Activated naive CD8-positive, alpha-beta T cell treated with anti-CD3 and anti-CD28 coated beads for 36 hours (primary cell): ENCODE measurements at regions not wholly inside any gene's neighbourhood (a gene's known extent, or its start where the extent isn't known, plus 50 kb on each side); places are given as distances from the start of the nearest gene placed in this dataset.

Source experiments
- DNase-seq: peaks from one replicate; pipeline ENCODE4 v3.0.0; 2021
- H3K27ac Mint-ChIP-seq: one replicate; pipeline ENCODE4 v1.8.0; 2022; ENCODE audit warnings: mild to moderate bottlenecking, moderate library complexity, mixed read lengths
- H3K27me3 Mint-ChIP-seq: one replicate; pipeline ENCODE4 v1.8.0; 2022; ENCODE audit warnings: mild to moderate bottlenecking, mixed read lengths
- H3K36me3 Mint-ChIP-seq: one replicate; pipeline ENCODE4 v1.8.0; 2021; ENCODE audit warnings: mild to moderate bottlenecking, mixed read lengths
- H3K4me1 Mint-ChIP-seq: one replicate; pipeline ENCODE4 v1.8.0; 2021; ENCODE audit warnings: mixed read lengths
- H3K4me3 Mint-ChIP-seq: one replicate; pipeline ENCODE4 v1.8.0; 2022; ENCODE audit warnings: mild to moderate bottlenecking, moderate library complexity, mixed read lengths
- H3K9me3 Mint-ChIP-seq: one replicate; pipeline ENCODE4 v1.8.0; 2022; ENCODE audit warnings: mixed read lengths

- Mint-ChIP-seq H3K4me3 (no peak overlapping the region), H3K9me3 (no peaks in the 10 kb centered on the region), H3K36me3 (no peaks in the 10 kb centered on the region), H3K27me3 (peaks cover 22% of the 10 kb centered on the region), H3K4me1 (no peaks in the 10 kb centered on the region), H3K27ac (no peak overlapping the region)
- DNase-seq = no peak
Measured at GRCh38 chr2:104664672-104665071, 189.2 kb upstream of the POU3F3 start.

- no peaks in the 10 kb centered on the region for H3K27me3 Mint-ChIP-seq
- no peaks in the 10 kb centered on the region for H3K4me1 Mint-ChIP-seq
- DNase-seq = no peak
- no peaks in the 10 kb centered on the region for H3K36me3 Mint-ChIP-seq
- H3K27ac Mint-ChIP-seq = no peak overlapping the region
- H3K4me3 Mint-ChIP-seq = no peak overlapping the region
- H3K9me3 Mint-ChIP-seq = no peaks in the 10 kb centered on the region
Measured at GRCh38 chr2:104668631-104669030, 185.3 kb upstream of the POU3F3 start.

GRCh38 chr2:104673225-104673624, 180.7 kb upstream of the POU3F3 start:
- Mint-ChIP-seq H3K27me3 (no peaks in the 10 kb centered on the region), H3K4me1 (no peaks in the 10 kb centered on the region), H3K36me3 (no peaks in the 10 kb centered on the region), H3K4me3 (no peak overlapping the region), H3K27ac (no peak overlapping the region), H3K9me3 (no peaks in the 10 kb centered on the region)
- no peak for DNase-seq

GRCh38 chr2:104678181-104678580, 175.7 kb upstream of the POU3F3 start:
- Mint-ChIP-seq H3K27ac (no peak overlapping the region), H3K9me3 (no peaks in the 10 kb centered on the region), H3K27me3 (no peaks in the 10 kb centered on the region), H3K4me3 (no peak overlapping the region), H3K4me1 (no peaks in the 10 kb centered on the region), H3K36me3 (no peaks in the 10 kb centered on the region)
- no peak for DNase-seq

- H3K4me1 Mint-ChIP-seq = no peaks in the 10 kb centered on the region
- DNase-seq = no peak
- no peaks in the 10 kb centered on the region for H3K36me3 Mint-ChIP-seq
- no peak overlapping the region for H3K27ac Mint-ChIP-seq
- H3K27me3 Mint-ChIP-seq = no peaks in the 10 kb centered on the region
- H3K9me3 Mint-ChIP-seq = no peaks in the 10 kb centered on the region
- no peak overlapping the region for H3K4me3 Mint-ChIP-seq
Measured at GRCh38 chr2:104685591-104685990, 168.3 kb upstream of the POU3F3 start.

- Mint-ChIP-seq H3K27ac (no peak overlapping the region), H3K36me3 (no peaks in the 10 kb centered on the region), H3K4me3 (no peak overlapping the region), H3K27me3 (no peaks in the 10 kb centered on the region), H3K4me1 (no peaks in the 10 kb centered on the region), H3K9me3 (no peaks in the 10 kb centered on the region)
- DNase-seq = no peak
Measured at GRCh38 chr2:104687147-104687546, 166.8 kb upstream of the POU3F3 start.

- H3K4me3 Mint-ChIP-seq = no peak overlapping the region
Measured at GRCh38 chr2:104690255-104690984, 163.5 kb upstream of the POU3F3 start.

GRCh38 chr2:104698276-104698675, 155.6 kb upstream of the POU3F3 start:
- no peaks in the 10 kb centered on the region for H3K9me3 Mint-ChIP-seq
- H3K4me3 Mint-ChIP-seq = no peak overlapping the region
- H3K36me3 Mint-ChIP-seq = no peaks in the 10 kb centered on the region
- H3K27me3 Mint-ChIP-seq = peaks cover 3% of the 10 kb centered on the region
- H3K27ac Mint-ChIP-seq = no peak overlapping the region
- DNase-seq = no peak
- no peaks in the 10 kb centered on the region for H3K4me1 Mint-ChIP-seq

More at GRCh38 chr2:104690255-104690984, 163.5 kb upstream of the POU3F3 start:
- Mint-ChIP-seq H3K9me3 (no peaks in the 10 kb centered on the region), H3K36me3 (no peaks in the 10 kb centered on the region), H3K27ac (no peak overlapping the region), H3K27me3 (peaks cover 3% of the 10 kb centered on the region), H3K4me1 (no peaks in the 10 kb centered on the region)
- DNase-seq = no peak

- no peak overlapping the region for H3K27ac Mint-ChIP-seq
- H3K36me3 Mint-ChIP-seq = no peaks in the 10 kb centered on the region
- H3K9me3 Mint-ChIP-seq = no peaks in the 10 kb centered on the region
- H3K4me3 Mint-ChIP-seq = no peak overlapping the region
- no peaks in the 10 kb centered on the region for H3K4me1 Mint-ChIP-seq
- DNase-seq = no peak
- H3K27me3 Mint-ChIP-seq = no peaks in the 10 kb centered on the region
Measured at GRCh38 chr2:104701411-104701911, 152.5 kb upstream of the POU3F3 start.

- Mint-ChIP-seq H3K36me3 (no peaks in the 10 kb centered on the region), H3K27me3 (no peaks in the 10 kb centered on the region), H3K4me3 (no peak overlapping the region), H3K4me1 (no peaks in the 10 kb centered on the region), H3K9me3 (no peaks in the 10 kb centered on the region), H3K27ac (no peak overlapping the region)
- DNase-seq = no peak
Measured at GRCh38 chr2:104702031-104702850, 151.7 kb upstream of the POU3F3 start.

- H3K36me3 Mint-ChIP-seq = no peaks in the 10 kb centered on the region
- H3K9me3 Mint-ChIP-seq = no peaks in the 10 kb centered on the region
- no peak overlapping the region for H3K4me3 Mint-ChIP-seq
- H3K4me1 Mint-ChIP-seq = no peaks in the 10 kb centered on the region
- H3K27ac Mint-ChIP-seq = no peak overlapping the region
- H3K27me3 Mint-ChIP-seq = no peaks in the 10 kb centered on the region
- no peak for DNase-seq
Measured at GRCh38 chr2:104703669-104704068, 150.2 kb upstream of the POU3F3 start.

GRCh38 chr2:104704496-104705245, 149.2 kb upstream of the POU3F3 start:
- H3K27ac Mint-ChIP-seq = no peak overlapping the region
- H3K9me3 Mint-ChIP-seq = no peaks in the 10 kb centered on the region
- H3K27me3 Mint-ChIP-seq = no peaks in the 10 kb centered on the region
- H3K36me3 Mint-ChIP-seq = no peaks in the 10 kb centered on the region
- H3K4me1 Mint-ChIP-seq = no peaks in the 10 kb centered on the region
- DNase-seq = no peak
- no peak overlapping the region for H3K4me3 Mint-ChIP-seq

GRCh38 chr2:104707056-104707455, 146.9 kb upstream of the POU3F3 start:
- no peak for DNase-seq
- H3K9me3 Mint-ChIP-seq = no peaks in the 10 kb centered on the region
- H3K4me3 Mint-ChIP-seq = no peak overlapping the region
- H3K27me3 Mint-ChIP-seq = no peaks in the 10 kb centered on the region
- H3K4me1 Mint-ChIP-seq = no peaks in the 10 kb centered on the region
- no peaks in the 10 kb centered on the region for H3K36me3 Mint-ChIP-seq
- H3K27ac Mint-ChIP-seq = no peak overlapping the region

GRCh38 chr2:104708967-104709366, 144.9 kb upstream of the POU3F3 start:
- Mint-ChIP-seq H3K9me3 (peaks cover 1% of the 10 kb centered on the region), H3K4me3 (no peak overlapping the region)

GRCh38 chr2:104716061-104716460, 137.9 kb upstream of the POU3F3 start:
- Mint-ChIP-seq H3K27ac (no peak overlapping the region), H3K9me3 (peaks cover 3% of the 10 kb centered on the region), H3K36me3 (no peaks in the 10 kb centered on the region), H3K4me1 (no peaks in the 10 kb centered on the region), H3K4me3 (no peak overlapping the region), H3K27me3 (peaks cover 4% of the 10 kb centered on the region)
- DNase-seq = no peak

More at GRCh38 chr2:104708967-104709366, 144.9 kb upstream of the POU3F3 start:
- Mint-ChIP-seq H3K27ac (no peak overlapping the region), H3K27me3 (peaks cover 1% of the 10 kb centered on the region), H3K36me3 (no peaks in the 10 kb centered on the region), H3K4me1 (no peaks in the 10 kb centered on the region)
- no peak for DNase-seq
